Tibial nerve (tissue), 4 donors: ENCODE measurements at regions not wholly inside any gene's neighbourhood (a gene's known extent, or its start where the extent isn't known, plus 50 kb on each side); places are given as distances from the start of the nearest gene placed in this dataset.

Experiments used
- CTCF ChIP-seq, 5 experiments: fragments of 200-600 bp in 3 of 5; fragments of 450-650 bp in 2 of 5; sonication (generic) in 3 of 5; IDR thresholded peaks; one replicate each; pipeline ENCODE4 v1.5.1; 2016 to 2019; ENCODE audit warnings: antibody characterized with exemption in 5 of 5, mild to moderate bottlenecking in 3 of 5, moderate library complexity in 2 of 5
- EP300 ChIP-seq, 2 donors: sonication (generic); formaldehyde crosslinking; IDR thresholded peaks; one replicate each; pipeline ENCODE4 v1.6.1; 2017; ENCODE audit warnings: antibody characterized with exemption in 2 of 2, mild to moderate bottlenecking in 1 of 2

GRCh38 chr6:155807243-155807642 is 351.6 kb upstream of the NOX3 start:
- no peak for TF ChIP-seq CTCF (IDR thresholded peaks at IDR 0.05)
- TF ChIP-seq EP300 (IDR thresholded peaks at IDR 0.05) = no peak
